ENCODE measurements at regions not wholly inside any gene's neighbourhood (a gene's known extent, or its start where the extent isn't known, plus 50 kb on each side); places are given as distances from the start of the nearest gene placed in this dataset.

DNA sequence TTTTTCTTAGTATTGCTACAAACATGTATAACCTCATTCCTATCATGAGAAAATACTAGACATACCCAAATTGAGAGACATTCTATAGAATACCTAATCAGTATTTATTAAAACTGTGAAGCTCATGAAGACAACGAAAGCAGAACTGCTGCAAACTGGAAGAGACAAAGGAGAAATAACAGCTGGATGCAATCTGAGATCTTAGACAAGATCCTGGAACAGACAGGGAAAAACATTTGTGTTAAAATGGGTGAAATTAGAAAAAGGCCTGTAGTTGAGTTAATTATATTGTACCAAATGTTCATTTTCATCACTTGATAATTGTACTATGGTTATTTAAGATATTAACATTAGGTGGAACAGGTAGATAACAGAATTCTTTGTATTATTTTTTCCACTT is 392.0 kb downstream of the PLPP3 start:
- TF ChIP-seq, protein P1, sequence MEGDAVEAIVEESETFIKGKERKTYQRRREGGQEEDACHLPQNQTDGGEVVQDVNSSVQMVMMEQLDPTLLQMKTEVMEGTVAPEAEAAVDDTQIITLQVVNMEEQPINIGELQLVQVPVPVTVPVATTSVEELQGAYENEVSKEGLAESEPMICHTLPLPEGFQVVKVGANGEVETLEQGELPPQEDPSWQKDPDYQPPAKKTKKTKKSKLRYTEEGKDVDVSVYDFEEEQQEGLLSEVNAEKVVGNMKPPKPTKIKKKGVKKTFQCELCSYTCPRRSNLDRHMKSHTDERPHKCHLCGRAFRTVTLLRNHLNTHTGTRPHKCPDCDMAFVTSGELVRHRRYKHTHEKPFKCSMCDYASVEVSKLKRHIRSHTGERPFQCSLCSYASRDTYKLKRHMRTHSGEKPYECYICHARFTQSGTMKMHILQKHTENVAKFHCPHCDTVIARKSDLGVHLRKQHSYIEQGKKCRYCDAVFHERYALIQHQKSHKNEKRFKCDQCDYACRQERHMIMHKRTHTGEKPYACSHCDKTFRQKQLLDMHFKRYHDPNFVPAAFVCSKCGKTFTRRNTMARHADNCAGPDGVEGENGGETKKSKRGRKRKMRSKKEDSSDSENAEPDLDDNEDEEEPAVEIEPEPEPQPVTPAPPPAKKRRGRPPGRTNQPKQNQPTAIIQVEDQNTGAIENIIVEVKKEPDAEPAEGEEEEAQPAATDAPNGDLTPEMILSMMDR (IDR thresholded peaks at IDR 0.05; ENCODE audit: low read length): no peak
- no peak for TF ChIP-seq EZH2 (IDR thresholded peaks at IDR 0.05; ENCODE audit: borderline replicate concordance, low read length)
